ENCODE measurements at regions not wholly inside any gene's neighbourhood (a gene's known extent, or its start where the extent isn't known, plus 50 kb on each side); places are given as distances from the start of the nearest gene placed in this dataset.
A peak's percentile ranks its signal among the peaks of the same experiment; 100 is the strongest.

DNA sequence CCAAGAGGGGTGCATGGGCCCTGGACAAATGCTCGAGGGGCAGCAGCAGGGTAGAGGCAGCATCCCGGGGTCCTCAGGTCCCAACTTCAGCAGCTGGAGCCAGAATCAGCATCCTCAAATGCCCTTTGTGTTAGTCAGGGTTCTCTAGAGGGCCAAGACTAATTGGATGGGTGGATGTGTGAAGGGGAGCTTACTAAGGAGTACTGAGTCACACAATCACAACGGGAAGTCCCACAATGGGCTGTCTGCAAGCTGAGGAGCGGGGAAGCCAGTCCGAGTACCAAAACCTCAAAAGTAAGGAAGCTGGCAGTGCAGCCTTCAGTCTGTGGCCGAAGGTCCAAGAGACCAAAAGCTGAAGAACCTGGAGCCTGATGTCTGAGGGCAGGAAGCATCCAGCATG, 162.9 kb upstream of the TCERG1L start:
- H3K4me3 ChIP-seq (ENCODE audit: low read depth, low read length): no peak overlapping the region
- TF ChIP-seq MAX (IDR thresholded peaks at IDR 0.05; ENCODE audit: low read depth, low read length) (no peak), MYC (IDR thresholded peaks at IDR 0.05; ENCODE audit: low read depth, low read length) (no peak), POLR2A (IDR thresholded peaks at IDR 0.05; ENCODE audit: extremely low read depth, insufficient read length) (no peak), CTCF (IDR thresholded peaks at IDR 0.05; ENCODE audit: low read depth, low read length) (no peak)
- no peak for DNase-seq (ENCODE audit: low read depth)

DNA sequence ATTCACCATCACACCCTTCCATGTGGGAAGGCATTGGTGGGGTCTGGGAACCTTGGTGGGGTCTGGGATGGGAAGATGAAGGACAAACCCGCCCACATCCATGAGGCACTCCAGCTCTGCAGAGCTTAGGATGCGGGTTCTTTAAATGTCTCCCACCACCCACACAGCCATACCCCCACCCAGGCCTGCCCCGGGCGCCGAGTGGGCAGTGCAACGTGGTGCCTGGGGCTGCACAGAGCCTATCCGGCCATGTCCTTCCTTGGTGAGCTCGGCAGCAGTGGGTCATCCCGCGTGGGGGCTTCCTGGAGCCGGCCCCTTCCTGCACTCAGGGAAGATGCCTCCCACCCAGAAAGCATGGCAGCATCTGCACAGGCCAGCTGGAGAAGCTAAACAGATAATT, 163.5 kb upstream of the TCERG1L start:
- no peak for DNase-seq (ENCODE audit: low read depth)
- no peak overlapping the region for H3K4me3 ChIP-seq (ENCODE audit: low read depth, low read length)
- TF ChIP-seq POLR2A (IDR thresholded peaks at IDR 0.05; ENCODE audit: extremely low read depth, insufficient read length) (no peak), CTCF (IDR thresholded peaks at IDR 0.05; ENCODE audit: low read depth, low read length) (no peak), MAX (IDR thresholded peaks at IDR 0.05; ENCODE audit: low read depth, low read length) (no peak), MYC (IDR thresholded peaks at IDR 0.05; ENCODE audit: low read depth, low read length) (no peak)

DNA sequence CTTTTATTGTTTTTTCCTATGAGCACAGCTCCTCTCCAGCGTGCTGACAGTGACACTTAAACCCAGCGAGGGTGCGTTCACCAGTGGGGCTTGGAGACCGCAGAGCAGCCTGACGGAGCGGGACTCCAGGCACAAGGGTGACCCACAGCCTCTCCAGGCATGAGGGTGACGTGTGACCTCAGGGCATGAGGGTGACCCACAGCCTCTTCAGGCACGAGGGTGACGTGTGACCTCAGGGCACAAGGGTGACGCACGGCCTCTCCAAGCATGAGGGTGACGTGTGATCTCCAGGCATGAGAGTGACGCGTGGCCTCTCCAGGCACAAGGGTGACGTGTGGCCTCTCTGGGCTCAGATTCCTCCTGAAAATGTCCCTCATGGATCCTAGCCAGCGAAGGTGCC, 164.3 kb upstream of the TCERG1L start:
- H3K4me3 ChIP-seq (ENCODE audit: low read depth, low read length): no peak overlapping the region
- no peak for DNase-seq (ENCODE audit: low read depth)
- TF ChIP-seq POLR2A (IDR thresholded peaks at IDR 0.05; ENCODE audit: extremely low read depth, insufficient read length): no peak
- TF ChIP-seq CTCF (IDR thresholded peaks at IDR 0.05; ENCODE audit: low read depth, low read length): no peak
- no peak for TF ChIP-seq MAX (IDR thresholded peaks at IDR 0.05; ENCODE audit: low read depth, low read length)
- no peak for TF ChIP-seq MYC (IDR thresholded peaks at IDR 0.05; ENCODE audit: low read depth, low read length)

DNA sequence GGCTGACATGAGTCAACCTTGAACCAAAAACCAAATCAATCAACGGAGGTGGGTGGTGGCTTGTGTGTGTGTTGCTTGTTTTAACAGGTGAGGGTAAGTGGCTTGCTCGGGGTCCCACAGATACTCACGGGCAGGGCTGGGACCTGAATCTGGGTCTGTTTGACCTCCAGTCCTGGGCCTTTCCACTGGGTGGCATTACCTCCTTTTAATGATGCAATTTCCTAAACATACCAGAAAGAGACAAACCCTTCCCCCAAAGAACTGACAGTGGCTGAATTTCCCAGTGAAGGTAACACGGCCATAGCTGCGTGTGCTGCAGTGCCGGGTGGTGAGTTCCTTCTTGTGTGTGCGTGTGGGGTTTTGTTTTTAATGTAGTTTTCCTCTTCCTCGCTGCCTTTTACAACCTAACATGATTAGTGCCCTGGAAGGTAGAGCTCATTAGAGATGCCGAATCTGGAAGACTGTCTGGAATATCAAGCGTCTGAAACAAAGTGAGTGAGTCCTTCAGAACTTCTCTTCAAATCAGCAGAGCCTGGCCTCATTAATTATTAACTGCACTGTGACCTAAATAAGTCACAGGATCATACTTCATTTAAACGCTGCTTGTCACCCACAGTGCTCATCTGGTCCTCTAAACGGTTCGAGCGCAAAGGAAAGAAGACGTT, 166.1 kb upstream of the TCERG1L start:
- peak; percentile 31 for DNase-seq (ENCODE audit: low read depth)
- TF ChIP-seq MYC (IDR thresholded peaks at IDR 0.05; ENCODE audit: low read depth, low read length) (no peak), POLR2A (IDR thresholded peaks at IDR 0.05; ENCODE audit: extremely low read depth, insufficient read length) (no peak), CTCF (IDR thresholded peaks at IDR 0.05; ENCODE audit: low read depth, low read length) (no peak)
- H3K4me3 ChIP-seq (ENCODE audit: low read depth, low read length): no peak overlapping the region

GRCh38 chr10:131478377-131478989, 167.0 kb upstream of the TCERG1L start:
- TF ChIP-seq MYC (IDR thresholded peaks at IDR 0.05; ENCODE audit: low read depth, low read length) (no peak), CTCF (IDR thresholded peaks at IDR 0.05; ENCODE audit: low read depth, low read length) (no peak), MAX (IDR thresholded peaks at IDR 0.05; ENCODE audit: low read depth, low read length) (no peak), POLR2A (IDR thresholded peaks at IDR 0.05; ENCODE audit: extremely low read depth, insufficient read length) (no peak)
- no peak overlapping the region for H3K4me3 ChIP-seq (ENCODE audit: low read depth, low read length)
- no peak for DNase-seq (ENCODE audit: low read depth)

All from NB4 (cell line).